B cell (primary cell): ENCODE measurements at regions not wholly inside any gene's neighbourhood (a gene's known extent, or its start where the extent isn't known, plus 50 kb on each side); places are given as distances from the start of the nearest gene placed in this dataset.

Source experiments
- ATAC-seq: fragments of 200-7000 bp; cut with Tn5 transposase; one replicate; pipeline ENCODE4 v1.10.0; 2021; ENCODE audit warnings: low read depth, mild to moderate bottlenecking, moderate number of reproducible peaks, moderate library complexity
- CTCF ChIA-PET: fragments of 350-600 bp; sonication (Branson Sonifier 250); formaldehyde crosslinking; loops from one replicate; lab custom pipeline; 2021; ENCODE audit warnings: antibody characterized with exemption, inconsistent platforms; lab: Charles Lee
- POLR2A ChIA-PET: fragments of 350-600 bp; sonication (Branson Sonifier 250); formaldehyde crosslinking; loops from one replicate; lab custom pipeline; 2021; ENCODE audit warnings: antibody characterized with exemption; lab: Charles Lee
- DNase-seq: peaks from one replicate; pipeline ENCODE4 v3.0.0; 2013
- H2AFZ ChIP-seq: 2 replicates; pipeline ENCODE4 v1.6.1; 2012; ENCODE audit warnings: mild to moderate bottlenecking, low read depth, low read length; ENCODE audit not compliant: insufficient read depth, poor library complexity, severe bottlenecking
- H3K27ac ChIP-seq, 2 donors: 1 replicate in 1 of 2; 2 replicates in 1 of 2; pipeline ENCODE4 v1.5.1; 2012 to 2013; ENCODE audit warnings: low read length in 2 of 2, mild to moderate bottlenecking in 2 of 2, moderate library complexity in 1 of 2
- H3K27me3 ChIP-seq, 4 experiments: fragments of 200-600 bp in 1 of 4; sonication (generic) in 1 of 4; replicated peaks in 1 of 4; 1 replicate in 2 of 4; 2 replicates in 2 of 4; pipeline versions ENCODE4 v1.6.1 to v1.7.0; 2013 to 2016; ENCODE audit warnings: low read length in 3 of 4, mild to moderate bottlenecking in 2 of 4, mixed read lengths in 1 of 4, moderate library complexity in 1 of 4; ENCODE audit not compliant: insufficient read depth in 4 of 4, control insufficient read depth in 3 of 4; ENCODE audit errors: control extremely low read depth in 1 of 4
- H3K36me3 ChIP-seq, 2 experiments: replicated peaks in 1 of 2; 1 replicate in 1 of 2; 2 replicates in 1 of 2; pipeline versions ENCODE4 v1.6.1 to v1.7.1; 2013; ENCODE audit warnings: low read length in 1 of 2; ENCODE audit not compliant: insufficient read depth in 2 of 2, control insufficient read depth in 1 of 2; ENCODE audit errors: control extremely low read depth in 1 of 2, extremely low read depth in 1 of 2
- H3K4me1 ChIP-seq, 2 donors: fragments of 200-600 bp in 1 of 2; sonication (generic) in 1 of 2; 1 replicate in 1 of 2; 2 replicates in 1 of 2; pipeline versions ENCODE4 v1.5.1 to v1.6.1; 2013 to 2017; ENCODE audit warnings: low read length in 2 of 2; ENCODE audit not compliant: control insufficient read depth in 2 of 2, insufficient read depth in 2 of 2
- H3K4me2 ChIP-seq: replicated peaks from 2 replicates; pipeline ENCODE3; 2012; ENCODE audit warnings: mild to moderate bottlenecking, low read depth, low read length; ENCODE audit not compliant: poor library complexity, severe bottlenecking
- H3K4me3 ChIP-seq, 5 experiments: fragments of 200-600 bp in 1 of 5; sonication (generic) in 1 of 5; 1 replicate in 3 of 5; 2 replicates in 2 of 5; pipeline versions ENCODE4 v1.5.1 to v1.7.0; 2011 to 2016; ENCODE audit warnings: low read length in 4 of 5, mild to moderate bottlenecking in 4 of 5, low read depth in 2 of 5, control low read depth in 1 of 5, moderate library complexity in 1 of 5; ENCODE audit not compliant: insufficient read depth in 1 of 5; ENCODE audit errors: control extremely low read depth in 1 of 5, extremely low read depth in 1 of 5
- H3K79me2 ChIP-seq: fragments of 200-600 bp; sonication (generic); one replicate; pipeline ENCODE4 v1.6.0; 2016; ENCODE audit warnings: low read length; ENCODE audit not compliant: control insufficient read depth, insufficient read depth
- H3K9ac ChIP-seq: fragments of 200-600 bp; sonication (generic); 2 replicates; pipeline ENCODE4 v1.6.1; 2017; ENCODE audit warnings: mild to moderate bottlenecking, low read length, moderate library complexity
- H3K9me3 ChIP-seq, 3 donors: one replicate each; pipeline versions ENCODE4 v1.6.1 to v1.7.1; 2013; ENCODE audit warnings: low read length in 2 of 3; ENCODE audit not compliant: control insufficient read depth in 2 of 3, insufficient read depth in 1 of 3; ENCODE audit errors: control extremely low read depth in 1 of 3
- H4K20me1 ChIP-seq: 2 replicates; pipeline ENCODE4 v1.6.0; 2012; ENCODE audit warnings: mild to moderate bottlenecking, low read length; ENCODE audit not compliant: insufficient read depth, control insufficient read depth, poor library complexity, severe bottlenecking
- H3K27ac Mint-ChIP-seq: one replicate; pipeline ENCODE4 v1.8.0; 2021; ENCODE audit warnings: mixed read lengths
- H3K27me3 Mint-ChIP-seq: one replicate; pipeline ENCODE4 v1.8.0; 2021; ENCODE audit warnings: mixed read lengths
- H3K4me1 Mint-ChIP-seq: one replicate; pipeline ENCODE4 v1.8.0; 2021; ENCODE audit warnings: mixed read lengths
- H3K4me3 Mint-ChIP-seq: one replicate; pipeline ENCODE4 v1.8.0; 2021; ENCODE audit warnings: mixed read lengths
- H3K9me3 Mint-ChIP-seq: one replicate; pipeline ENCODE4 v1.8.0; 2022; ENCODE audit warnings: mixed read lengths; ENCODE audit not compliant: insufficient read depth
- CTCF ChIP-seq: fragments of 200-600 bp; IDR thresholded peaks from one replicate; pipeline ENCODE4 v1.8.0; 2022; ENCODE audit warnings: antibody characterized with exemption, mild to moderate bottlenecking
- EZH2 ChIP-seq: IDR thresholded peaks from 2 replicates; pipeline ENCODE4 v1.6.1; 2012; ENCODE audit warnings: borderline replicate concordance, low read depth, mild to moderate bottlenecking, moderate library complexity, low read length; ENCODE audit not compliant: insufficient read depth, poor library complexity, severe bottlenecking
- WGBS: methylation state at CpG from one replicate; pipeline ENCODE4 v1.1.5; 2013; ENCODE audit warnings: missing lambda C conversion rate; ENCODE audit not compliant: insufficient coverage; 5-methylcytosine and 5-hydroxymethylcytosine counted together
- intact Hi-C: fragments of 100-400 bp; cut with micrococcal nuclease; formaldehyde crosslinking; loops from one replicate; pipeline ENCODE4 v1.10.0; 2022

- Histone ChIP-seq H3K27ac (no peak overlapping the region), H3K36me3 (no peaks in the 10 kb centered on the region), H3K4me1 (peaks cover 0 to 9% of the 10 kb centered on the region in 2 donors), H3K9me3 (peaks cover 0 to 2% (median 0%) of the 10 kb centered on the region in 3 donors), H3K79me2 (no peaks in the 10 kb centered on the region), H3K27me3 (peaks cover 0 to 18% (median 8%) of the 10 kb centered on the region in 4 experiments), H2AFZ (no peak overlapping the region), H3K4me3 (no peak overlapping the region), H4K20me1 (no peaks in the 10 kb centered on the region), H3K4me2 (no peak overlapping the region), H3K9ac (no peak overlapping the region)
- WGBS, result 91% methylated on average over 9 of the region's 14 CpGs
- no peak overlapping the region for H3K27ac Mint-ChIP-seq
- peaks cover 49% of the 10 kb centered on the region for H3K27me3 Mint-ChIP-seq
- ATAC-seq (no peak), DNase-seq (no peak)
- POLR2A ChIA-PET, result no interaction called here
- CTCF ChIA-PET, result no interaction called here
- TF ChIP-seq CTCF, result no peak
- TF ChIP-seq EZH2, result no peak
- H3K4me1 Mint-ChIP-seq, result peaks cover 3% of the 10 kb centered on the region
- no peak overlapping the region for H3K4me3 Mint-ChIP-seq
- H3K9me3 Mint-ChIP-seq, result peaks cover 2% of the 10 kb centered on the region
- intact Hi-C loops, result no loop called here
Observed at GRCh38 chr17:77720946-77721845, 237.3 kb upstream of the TNRC6C start.

DNA sequence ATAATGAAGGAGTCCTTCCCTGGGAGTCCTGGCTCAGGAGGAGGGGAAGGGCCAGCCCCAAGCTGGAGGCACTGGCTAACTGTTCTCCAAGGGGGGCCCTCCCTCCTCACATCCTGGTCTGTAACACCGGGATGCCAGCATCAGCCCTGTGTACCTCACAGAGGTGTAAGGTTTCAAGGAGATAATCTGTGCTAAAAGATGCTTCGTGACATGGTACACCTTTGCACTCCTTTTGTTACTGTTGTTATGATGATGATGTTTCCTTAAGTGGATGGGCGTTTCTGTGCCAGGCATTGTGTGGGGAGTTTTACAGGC, 236.7 kb upstream of the TNRC6C start:
- POLR2A ChIA-PET, result no interaction called here

More for the DNA sequence above, 236.7 kb upstream of the TNRC6C start:
- Histone ChIP-seq H4K20me1 (no peaks in the 10 kb centered on the region), H3K27ac (no peak overlapping the region), H2AFZ (no peak overlapping the region), H3K9me3 (no peaks in the 10 kb centered on the region), H3K4me3 (no peak overlapping the region), H3K27me3 (peaks cover 0 to 24% (median 11%) of the 10 kb centered on the region in 4 experiments), H3K79me2 (no peaks in the 10 kb centered on the region), H3K9ac (no peak overlapping the region), H3K36me3 (no peaks in the 10 kb centered on the region), H3K4me1 (peaks cover 0 to 9% of the 10 kb centered on the region in 2 donors), H3K4me2 (no peak overlapping the region)
- peaks cover 3% of the 10 kb centered on the region for H3K4me1 Mint-ChIP-seq
- CTCF ChIA-PET, result no interaction called here
- no peak overlapping the region for H3K27ac Mint-ChIP-seq
- TF ChIP-seq CTCF (no peak), EZH2 (no peak)
- H3K27me3 Mint-ChIP-seq, result peaks cover 47% of the 10 kb centered on the region
- DNase-seq, result no peak
- intact Hi-C loops, result no loop called here
- ATAC-seq, result no peak
- no peaks in the 10 kb centered on the region for H3K9me3 Mint-ChIP-seq
- no peak overlapping the region for H3K4me3 Mint-ChIP-seq
- WGBS, result 92% methylated on average over 3 of the region's 3 CpGs
